HG02840 (cell line): ENCODE measurements at regions not wholly inside any gene's neighbourhood (a gene's known extent, or its start where the extent isn't known, plus 50 kb on each side); places are given as distances from the start of the nearest gene placed in this dataset.
"Not testable (repeated sequence)": the region's sequence is repeated elsewhere in the genome, so short reads cannot be mapped to it uniquely, and the experiment has no call there.

Experiments
- ATAC-seq: cut with Tn5 transposase; IDR thresholded peaks from one replicate; pipeline ENCODE4 v1.9.1; 2021; ENCODE audit warnings: mild to moderate bottlenecking, moderate library complexity, moderate number of reproducible peaks; ENCODE audit not compliant: unreplicated experiment, low FRiP score

DNA sequence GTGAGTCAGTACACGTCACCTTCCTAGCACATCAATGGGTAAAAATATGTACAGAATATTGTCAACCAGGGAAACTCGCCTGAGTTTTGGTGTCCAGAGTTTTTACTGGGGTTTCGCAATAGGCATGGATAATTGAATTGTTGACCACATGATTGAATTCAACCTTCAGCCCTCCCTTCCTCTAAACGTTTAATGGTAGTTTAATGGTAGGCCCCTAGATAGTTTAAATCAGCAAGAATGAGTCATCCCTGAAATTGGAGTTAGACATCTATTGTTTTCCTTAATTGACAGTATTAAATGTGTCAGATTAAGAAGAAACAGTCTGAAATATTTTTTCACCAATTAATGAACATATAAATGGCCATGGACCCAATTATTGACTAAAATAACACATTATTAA is 57.8 kb upstream of the CACNA2D1 start:
- ATAC-seq: no peak

GRCh38 chr7:82499546-82499945 is 56.0 kb upstream of the CACNA2D1 start:
- ATAC-seq: not testable (repeated sequence)

- ATAC-seq: no peak
Observed at GRCh38 chr7:82494420-82494819, 50.8 kb upstream of the CACNA2D1 start.
